ENCODE measurements at regions not wholly inside any gene's neighbourhood (a gene's known extent, or its start where the extent isn't known, plus 50 kb on each side); places are given as distances from the start of the nearest gene placed in this dataset.

- CTCF ChIA-PET: no interaction called here
- Histone ChIP-seq H3K9me3 (ENCODE audit: low read depth, low read length, poor library complexity, severe bottlenecking) (no peaks in the 10 kb centered on the region), H3K36me3 (ENCODE audit: insufficient read depth, low read length, poor library complexity, severe bottlenecking) (no peaks in the 10 kb centered on the region), H3K4me1 (ENCODE audit: insufficient read depth, low read length, poor library complexity, severe bottlenecking) (no peaks in the 10 kb centered on the region), H3K27me3 (replicated peaks; ENCODE audit: insufficient read depth, low read depth, low read length, poor library complexity) (no peaks in the 10 kb centered on the region), H3K27ac (ENCODE audit: low read depth, low read length, poor library complexity, severe bottlenecking) (no peak overlapping the region), H3K4me3 (ENCODE audit: low read depth, low read length, poor library complexity, severe bottlenecking) (no peak overlapping the region)
- no peak for TF ChIP-seq CTCF (conservative IDR thresholded peaks at IDR 0.05; ENCODE audit: low read depth, low read length)
- no peak for TF ChIP-seq EZH2 (IDR thresholded peaks at IDR 0.05; ENCODE audit: borderline replicate concordance, low read depth, low read length, poor library complexity, severe bottlenecking)
- no TSS peak for BruUV-seq (replicated peaks)
- intact Hi-C loops (cut with micrococcal nuclease; ENCODE audit: unreplicated experiment): no loop called here
- POLR2A ChIA-PET (ENCODE audit: low non-redundant PET): no interaction called here
- no peak for DNase-seq (ENCODE audit: low spot score)
Measured at GRCh38 chr4:96326846-96327245, 487.0 kb downstream of the PDHA2 start.

GRCh38 chr4:96342196-96342595 is 502.3 kb downstream of the PDHA2 start:
- H3K27ac ChIP-seq (ENCODE audit: low read depth, low read length, poor library complexity, severe bottlenecking): no peak overlapping the region
- intact Hi-C loops (cut with micrococcal nuclease; ENCODE audit: unreplicated experiment): no loop called here
- ChIA-PET POLR2A (ENCODE audit: low non-redundant PET) (no interaction called here), CTCF (no interaction called here)
- BruUV-seq (replicated peaks): no TSS peak
- no peaks in the 10 kb centered on the region for H3K9me3 ChIP-seq (ENCODE audit: low read depth, low read length, poor library complexity, severe bottlenecking)
- no peaks in the 10 kb centered on the region for H3K27me3 ChIP-seq (replicated peaks; ENCODE audit: insufficient read depth, low read depth, low read length, poor library complexity)
- DNase-seq (ENCODE audit: low spot score): no peak
- TF ChIP-seq CTCF (conservative IDR thresholded peaks at IDR 0.05; ENCODE audit: low read depth, low read length) (no peak), EZH2 (IDR thresholded peaks at IDR 0.05; ENCODE audit: borderline replicate concordance, low read depth, low read length, poor library complexity, severe bottlenecking) (no peak)
- H3K36me3 ChIP-seq (ENCODE audit: insufficient read depth, low read length, poor library complexity, severe bottlenecking): no peaks in the 10 kb centered on the region
- H3K4me3 ChIP-seq (ENCODE audit: low read depth, low read length, poor library complexity, severe bottlenecking): no peak overlapping the region
- no peaks in the 10 kb centered on the region for H3K4me1 ChIP-seq (ENCODE audit: insufficient read depth, low read length, poor library complexity, severe bottlenecking)

GRCh38 chr4:96342790-96343455 is 503.0 kb downstream of the PDHA2 start:
- no TSS peak for BruUV-seq (replicated peaks)
- Histone ChIP-seq H3K4me3 (ENCODE audit: low read depth, low read length, poor library complexity, severe bottlenecking) (no peak overlapping the region), H3K27me3 (replicated peaks; ENCODE audit: insufficient read depth, low read depth, low read length, poor library complexity) (no peaks in the 10 kb centered on the region), H3K36me3 (ENCODE audit: insufficient read depth, low read length, poor library complexity, severe bottlenecking) (no peaks in the 10 kb centered on the region), H3K4me1 (ENCODE audit: insufficient read depth, low read length, poor library complexity, severe bottlenecking) (no peaks in the 10 kb centered on the region), H3K9me3 (ENCODE audit: low read depth, low read length, poor library complexity, severe bottlenecking) (no peaks in the 10 kb centered on the region), H3K27ac (ENCODE audit: low read depth, low read length, poor library complexity, severe bottlenecking) (no peak overlapping the region)
- no peak for DNase-seq (ENCODE audit: low spot score)
- POLR2A ChIA-PET (ENCODE audit: low non-redundant PET): no interaction called here
- no peak for TF ChIP-seq CTCF (conservative IDR thresholded peaks at IDR 0.05; ENCODE audit: low read depth, low read length)
- TF ChIP-seq EZH2 (IDR thresholded peaks at IDR 0.05; ENCODE audit: borderline replicate concordance, low read depth, low read length, poor library complexity, severe bottlenecking): no peak
- CTCF ChIA-PET: no interaction called here
- intact Hi-C loops (cut with micrococcal nuclease; ENCODE audit: unreplicated experiment): no loop called here

Data from A673 (cell line).